Right forelimb (tissue), 1 donor: ENCODE measurements at regions not wholly inside any gene's neighbourhood (a gene's known extent, or its start where the extent isn't known, plus 50 kb on each side); places are given as distances from the start of the nearest gene placed in this dataset.
A peak's percentile ranks its signal among the peaks of the same experiment; 100 is the strongest.

Experiments used
- DNase-seq: peaks from one replicate; pipeline ENCODE4 v3.0.0-alpha.2; 2018

- DNase-seq: no peak
Measured at GRCh38 chr15:72916897-72917296, 133.3 kb upstream of the ADPGK start.

- DNase-seq: no peak
Measured at GRCh38 chr15:72916378-72916777, 132.8 kb upstream of the ADPGK start.

- no peak for DNase-seq
Measured at GRCh38 chr15:72915843-72916242, 132.3 kb upstream of the ADPGK start.

GRCh38 chr15:72912996-72913395 lies 129.4 kb upstream of the ADPGK start:
- DNase-seq: no peak

GRCh38 chr15:72912121-72912520 lies 128.6 kb upstream of the ADPGK start:
- no peak for DNase-seq

GRCh38 chr15:72911626-72912025 lies 128.1 kb upstream of the ADPGK start:
- DNase-seq: no peak

GRCh38 chr15:72908713-72909112 lies 125.2 kb upstream of the ADPGK start:
- DNase-seq: no peak

- no peak for DNase-seq
Measured at GRCh38 chr15:72907733-72908132, 124.2 kb upstream of the ADPGK start.

GRCh38 chr15:72902919-72903260 lies 119.3 kb upstream of the ADPGK start:
- no peak for DNase-seq

GRCh38 chr15:72902245-72902918 lies 118.8 kb upstream of the ADPGK start:
- peak; percentile 69 for DNase-seq

GRCh38 chr15:72892986-72893385 lies 109.4 kb upstream of the ADPGK start:
- DNase-seq: no peak

- DNase-seq: no peak
Measured at GRCh38 chr15:72890043-72890442, 106.5 kb upstream of the ADPGK start.

- no peak for DNase-seq
Measured at GRCh38 chr15:72889545-72889944, 106.0 kb upstream of the ADPGK start.

- no peak for DNase-seq
Measured at GRCh38 chr15:72888811-72889210, 105.3 kb upstream of the ADPGK start.

GRCh38 chr15:72888211-72888610 lies 104.7 kb upstream of the ADPGK start:
- DNase-seq: no peak

- no peak for DNase-seq
Measured at GRCh38 chr15:72887376-72887775, 103.8 kb upstream of the ADPGK start.

- no peak for DNase-seq
Measured at GRCh38 chr15:72884311-72884710, 100.8 kb upstream of the ADPGK start.

- peak; percentile 62 for DNase-seq
Measured at GRCh38 chr15:72873379-72874233, 90.0 kb upstream of the ADPGK start.

GRCh38 chr15:72872066-72872845 lies 88.7 kb upstream of the ADPGK start:
- DNase-seq: no peak

GRCh38 chr15:72866866-72867616 lies 83.5 kb upstream of the ADPGK start:
- no peak for DNase-seq

GRCh38 chr15:72866182-72866581 lies 82.6 kb upstream of the ADPGK start:
- no peak for DNase-seq

- no peak for DNase-seq
Measured at GRCh38 chr15:72865486-72865885, 81.9 kb upstream of the ADPGK start.

- DNase-seq: no peak
Measured at GRCh38 chr15:72864681-72865080, 81.1 kb upstream of the ADPGK start.
